Skeletal muscle cell (primary cell): ENCODE measurements at regions not wholly inside any gene's neighbourhood (a gene's known extent, or its start where the extent isn't known, plus 50 kb on each side); places are given as distances from the start of the nearest gene placed in this dataset.
"Not testable (repeated sequence)": the region's sequence is repeated elsewhere in the genome, so short reads cannot be mapped to it uniquely, and the experiment has no call there.

Experiments
- DNase-seq: peaks from one replicate; pipeline ENCODE4 v3.0.0-alpha.2; 2010; ENCODE audit warnings: low read depth
- H3K4me3 ChIP-seq: 2 replicates; pipeline ENCODE4 v1.5.1; 2011; ENCODE audit warnings: low read depth, mild to moderate bottlenecking, control low read depth, low read length, moderate library complexity

- not testable (repeated sequence) for H3K4me3 ChIP-seq, DNase-seq
These were observed 161.6 kb upstream of the ZNF469 start for GRCh38 chr16:88221001-88221761.

- H3K4me3 ChIP-seq, DNase-seq: not testable (repeated sequence)
These were observed 159.1 kb upstream of the ZNF469 start for GRCh38 chr16:88223696-88224095.

GRCh38 chr16:88224131-88224898 lies 158.4 kb upstream of the ZNF469 start:
- not testable (repeated sequence) for DNase-seq

DNA sequence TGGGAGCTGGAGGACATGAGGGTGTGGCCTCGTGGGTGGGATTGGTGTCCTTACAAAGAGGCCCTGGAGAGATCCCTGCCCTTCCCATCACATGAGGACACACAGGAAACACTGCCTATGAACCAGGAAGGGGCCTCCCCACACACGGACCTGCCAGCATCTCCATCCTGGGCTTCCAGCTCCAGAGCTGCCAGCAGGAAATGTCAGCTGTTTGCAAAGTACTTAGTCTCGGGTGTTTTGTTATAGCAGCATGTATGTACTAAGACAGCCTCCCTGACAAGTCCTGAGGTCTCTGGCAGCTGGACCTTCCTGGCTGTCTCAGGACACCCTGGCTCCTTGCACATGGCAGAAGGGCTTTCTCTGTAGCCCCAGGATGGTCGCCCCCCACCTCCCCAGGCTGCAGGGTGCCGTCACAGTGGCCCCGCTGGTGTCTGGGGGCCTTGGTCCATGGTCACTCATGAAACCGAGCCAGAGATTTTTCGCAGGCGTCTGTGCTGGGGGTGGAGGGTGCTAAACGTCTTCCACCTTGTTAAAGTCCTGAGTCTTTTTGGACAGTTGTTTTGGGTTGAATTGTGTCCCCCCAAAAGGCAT lies 157.0 kb upstream of the ZNF469 start:
- not testable (repeated sequence) for DNase-seq, H3K4me3 ChIP-seq

More at GRCh38 chr16:88224131-88224898, 158.4 kb upstream of the ZNF469 start:
- not testable (repeated sequence) for H3K4me3 ChIP-seq

DNA sequence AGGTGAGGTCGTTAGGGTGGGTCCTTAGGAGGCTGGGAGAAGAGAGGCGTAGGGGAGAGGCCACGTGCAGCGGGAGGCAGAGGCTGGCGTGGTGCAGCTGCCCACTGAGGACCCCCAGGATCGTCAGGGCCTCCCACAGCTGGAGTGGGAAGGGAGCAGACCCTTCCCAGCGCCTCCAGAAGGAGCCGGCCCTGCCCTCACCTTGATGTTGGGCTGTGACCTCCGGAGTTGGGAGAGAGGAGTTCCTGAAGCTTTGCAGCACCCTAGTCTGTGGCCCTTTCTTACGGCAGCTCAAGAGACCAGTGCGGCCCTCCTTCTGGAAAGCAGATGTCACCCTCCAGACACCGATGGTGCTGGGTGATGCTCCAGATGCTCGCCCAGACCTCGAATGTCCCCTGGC lies 156.5 kb upstream of the ZNF469 start:
- H3K4me3 ChIP-seq, DNase-seq: not testable (repeated sequence)

- H3K4me3 ChIP-seq, DNase-seq: not testable (repeated sequence)
These were observed 155.6 kb upstream of the ZNF469 start for GRCh38 chr16:88227026-88227721.

- not testable (repeated sequence) for DNase-seq, H3K4me3 ChIP-seq
These were observed 154.9 kb upstream of the ZNF469 start for GRCh38 chr16:88227722-88228482.

DNA sequence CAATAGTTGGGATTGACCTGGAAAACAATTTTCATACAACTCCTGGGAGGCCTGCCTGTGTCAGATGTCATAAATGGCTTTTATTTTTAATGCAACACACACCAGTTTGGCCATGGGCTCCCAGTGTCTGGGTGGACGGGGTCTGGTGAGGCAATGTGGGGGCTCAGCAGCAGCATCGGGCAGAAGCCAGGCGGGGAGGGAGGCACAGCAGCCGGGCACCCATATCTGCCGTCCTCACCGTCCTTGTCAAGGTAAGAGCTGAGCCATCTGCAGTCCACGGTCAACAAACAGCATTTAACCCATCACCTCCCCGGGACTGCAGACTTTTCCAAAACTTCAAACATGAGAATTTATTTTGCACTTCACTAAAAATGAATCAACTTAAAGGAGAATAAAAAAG lies 154.0 kb upstream of the ZNF469 start:
- H3K4me3 ChIP-seq, DNase-seq: not testable (repeated sequence)

- DNase-seq, H3K4me3 ChIP-seq: not testable (repeated sequence)
These were observed 153.0 kb upstream of the ZNF469 start for GRCh38 chr16:88229710-88230109.

DNA sequence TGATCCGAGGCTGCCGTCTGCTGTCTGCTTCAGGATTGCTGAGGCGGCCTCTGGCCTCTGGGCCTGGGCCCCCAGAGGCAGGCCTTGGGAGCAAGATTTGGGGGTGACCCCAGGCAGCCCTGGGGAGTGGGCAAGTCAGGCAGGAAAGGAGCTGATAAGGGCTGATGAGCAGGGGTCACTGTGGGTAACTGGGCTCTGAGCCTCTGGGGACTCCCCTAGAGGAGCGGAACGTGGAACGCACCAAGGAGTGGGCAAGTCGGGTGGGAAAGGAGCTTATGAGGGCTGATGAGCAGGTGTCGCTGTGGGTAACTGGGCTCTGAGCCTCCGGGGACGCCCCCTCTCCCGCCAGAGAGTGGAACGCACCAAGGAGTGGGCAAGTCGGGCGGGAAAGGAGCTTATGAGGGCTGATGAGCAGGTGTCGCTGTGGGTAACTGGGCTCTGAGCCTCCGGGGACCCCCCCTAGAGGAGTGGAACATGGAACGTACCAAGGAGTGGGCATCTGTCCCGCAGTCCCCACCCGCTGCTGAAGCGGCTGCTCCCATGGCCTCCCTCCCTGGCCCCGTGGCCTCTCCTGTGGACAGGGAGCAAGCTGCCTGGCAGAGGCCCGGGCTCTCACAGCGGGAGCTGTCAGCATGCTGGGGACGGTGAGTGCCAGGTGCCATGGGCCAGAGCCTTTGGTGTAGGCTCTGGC lies 152.3 kb upstream of the ZNF469 start:
- not testable (repeated sequence) for H3K4me3 ChIP-seq, DNase-seq

GRCh38 chr16:88230967-88231615 lies 151.7 kb upstream of the ZNF469 start:
- not testable (repeated sequence) for H3K4me3 ChIP-seq, DNase-seq

GRCh38 chr16:88231839-88232238 lies 150.9 kb upstream of the ZNF469 start:
- H3K4me3 ChIP-seq, DNase-seq: not testable (repeated sequence)

DNA sequence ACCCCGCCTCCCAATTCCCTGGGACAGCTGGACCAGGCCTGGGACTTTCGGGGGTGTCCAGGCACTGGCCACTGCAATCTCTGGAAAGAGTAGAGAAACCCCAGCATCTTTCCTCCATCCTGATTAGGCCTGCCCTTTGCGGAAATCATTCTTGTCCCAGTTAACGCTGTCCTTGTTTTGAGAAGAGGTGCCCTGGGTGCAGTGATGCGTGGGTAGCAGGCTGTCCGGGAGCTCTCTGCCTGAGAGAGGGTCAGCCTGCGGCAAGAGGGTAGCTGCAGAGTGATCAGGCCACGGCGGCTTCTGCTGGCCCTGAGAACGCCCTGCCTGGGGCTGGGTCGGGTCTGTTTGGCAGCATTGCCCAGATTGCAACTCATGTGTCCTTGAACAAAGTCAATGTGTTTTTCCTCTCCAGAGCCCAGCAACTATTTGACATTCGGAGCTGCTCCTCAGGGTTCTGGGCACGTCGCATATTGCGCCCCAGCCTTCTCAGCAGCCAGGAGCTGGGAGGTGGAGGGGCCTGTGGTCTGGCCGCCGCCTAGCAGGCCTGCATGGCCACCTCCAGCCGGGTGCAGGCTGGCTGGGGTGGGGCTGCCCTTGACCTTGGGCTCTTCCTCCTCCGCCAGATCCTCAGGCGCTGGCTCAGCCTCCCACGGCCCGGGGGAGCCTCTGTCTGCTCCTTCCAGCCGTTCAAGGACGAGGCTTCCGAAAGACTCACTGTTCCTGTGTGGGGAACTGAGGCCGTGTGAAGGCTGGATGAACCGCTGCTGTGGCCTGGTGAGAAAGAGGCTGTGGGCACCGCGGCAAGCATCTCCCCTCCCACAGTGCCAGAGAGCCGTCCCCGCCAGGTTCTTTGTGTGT lies 150.1 kb upstream of the ZNF469 start:
- DNase-seq, H3K4me3 ChIP-seq: not testable (repeated sequence)

- not testable (repeated sequence) for H3K4me3 ChIP-seq, DNase-seq
These were observed 148.9 kb upstream of the ZNF469 start for GRCh38 chr16:88233621-88234420.

DNA sequence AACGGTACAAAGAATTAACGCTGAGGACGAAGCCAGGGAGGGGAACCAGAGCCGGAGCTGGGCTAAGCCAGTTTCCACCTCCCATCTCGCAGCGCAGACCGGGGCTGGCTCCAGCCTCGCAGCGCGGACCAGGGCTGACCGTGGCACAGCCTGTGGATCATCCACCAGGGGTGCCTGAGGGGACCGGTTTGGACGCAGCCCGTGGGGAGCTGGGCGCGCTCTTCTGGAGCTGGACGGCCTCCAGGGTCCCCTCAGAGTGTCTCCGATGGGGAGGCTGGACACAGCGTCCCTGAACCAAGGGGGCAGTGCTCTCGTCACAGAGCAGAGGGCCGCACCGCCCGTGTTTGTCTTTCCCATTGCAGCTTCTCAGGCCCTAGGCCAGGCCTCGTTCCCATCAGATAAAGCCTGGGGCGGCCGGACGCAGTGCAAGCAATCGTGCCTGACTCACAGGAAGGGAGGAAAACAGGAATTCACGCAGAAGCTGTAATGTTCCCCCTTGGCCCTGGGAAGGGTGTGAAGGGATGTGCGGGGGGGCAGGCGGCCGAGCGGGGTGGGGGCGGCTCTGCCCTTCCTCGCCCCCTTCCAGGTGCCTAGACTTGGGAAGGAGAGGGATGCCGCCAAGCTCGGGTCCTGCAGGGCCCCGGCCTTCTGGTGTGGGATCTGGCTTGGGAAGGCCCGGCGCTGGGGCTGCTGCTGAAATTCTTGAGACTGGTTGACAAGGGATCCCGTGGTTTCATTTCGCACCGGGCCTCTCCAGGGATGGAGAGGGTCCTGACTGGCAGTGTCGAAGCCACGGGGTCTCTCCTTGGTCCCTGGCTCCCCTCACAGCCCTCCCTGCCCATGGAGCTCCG lies 148.1 kb upstream of the ZNF469 start:
- H3K4me3 ChIP-seq, DNase-seq: not testable (repeated sequence)
